ENCODE measurements at regions not wholly inside any gene's neighbourhood (a gene's known extent, or its start where the extent isn't known, plus 50 kb on each side); places are given as distances from the start of the nearest gene placed in this dataset.

- H3K56ac ChIP-seq (ENCODE audit: insufficient read length, low read depth, low read length) = no peak overlapping the region
- no peak overlapping the region for H3K14ac ChIP-seq (ENCODE audit: insufficient read depth, low read length)
- H4K20me1 ChIP-seq (ENCODE audit: control insufficient read depth, insufficient read depth, insufficient read length) = no peaks in the 10 kb centered on the region
- no peaks in the 10 kb centered on the region for H3K79me2 ChIP-seq (ENCODE audit: insufficient read depth, low read length)
- H3K4me1 Mint-ChIP-seq = no peaks in the 10 kb centered on the region
- no peak overlapping the region for H3K4me3 Mint-ChIP-seq
- H2BK12ac ChIP-seq (ENCODE audit: insufficient read length, low read depth, low read length) = no peak overlapping the region
- H4K8ac ChIP-seq (replicated peaks; ENCODE audit: insufficient read length, low read depth, low read length) = no peak overlapping the region
- no peak overlapping the region for H3T11ph ChIP-seq (ENCODE audit: low read length)
- H3K4me1 ChIP-seq (ENCODE audit: insufficient read depth, low read length) = no peaks in the 10 kb centered on the region
- no peak overlapping the region for H3K18ac ChIP-seq (ENCODE audit: insufficient read length, low read depth, low read length)
- H4K91ac ChIP-seq (ENCODE audit: insufficient read length, low read depth, low read length) = no peak overlapping the region
- no peak overlapping the region for H3K4me2 ChIP-seq (ENCODE audit: insufficient read depth, insufficient read length, low read length)
- no peaks in the 10 kb centered on the region for H3K23me2 ChIP-seq (ENCODE audit: insufficient read length, low read depth, low read length, poor library complexity, severe bottlenecking)
- WGBS (ENCODE audit: extremely low coverage, insufficient read length, low lambda C conversion rate) = no CpG with 5 or more reads among the region's 2 CpGs
- H3K27ac ChIP-seq (ENCODE audit: insufficient read length, low read depth, low read length) = no peak overlapping the region
- H3K4ac ChIP-seq (ENCODE audit: low read depth, low read length) = no peak overlapping the region
- no peak overlapping the region for H3K27ac Mint-ChIP-seq
- no peak overlapping the region for H3K23ac ChIP-seq (ENCODE audit: insufficient read length, low read depth, low read length)
- TF ChIP-seq CTCF (conservative IDR thresholded peaks at IDR 0.05) = no peak
- H3K27me3 ChIP-seq (ENCODE audit: insufficient read depth, low read length) = no peaks in the 10 kb centered on the region
- no peak overlapping the region for H2BK20ac ChIP-seq (ENCODE audit: low read depth, low read length, poor library complexity, severe bottlenecking)
- no peak overlapping the region for H2BK120ac ChIP-seq (ENCODE audit: low read depth, low read length, poor library complexity, severe bottlenecking)
- H3K9me3 ChIP-seq (ENCODE audit: control insufficient read depth, low read depth, low read length) = no peaks in the 10 kb centered on the region
- no peaks in the 10 kb centered on the region for H3K79me1 ChIP-seq (ENCODE audit: insufficient read depth, low read depth, low read length, poor library complexity, severe bottlenecking)
- H2BK15ac ChIP-seq (ENCODE audit: low read depth, low read length) = no peak overlapping the region
- DNase-seq = no peak
- H3K9me3 Mint-ChIP-seq = no peaks in the 10 kb centered on the region; a peak in 1 of 5 replicates
- no peak overlapping the region for H2BK5ac ChIP-seq (ENCODE audit: insufficient read length, low read length)
- H3K27me3 Mint-ChIP-seq (ENCODE audit: low read depth) = no peaks in the 10 kb centered on the region
- no peak overlapping the region for H4K5ac ChIP-seq (ENCODE audit: insufficient read length, low read depth, low read length)
- H2AFZ ChIP-seq (ENCODE audit: low read length) = no peak overlapping the region
- H3K9ac ChIP-seq (ENCODE audit: extremely low read depth, insufficient read length, low read length) = no peak overlapping the region
- no peaks in the 10 kb centered on the region for H3K36me3 Mint-ChIP-seq (ENCODE audit: insufficient read depth in 1 of 3, low read depth in 3 of 3)
- H2AK5ac ChIP-seq (ENCODE audit: insufficient read length, low read length) = no peak overlapping the region
These were observed 794.6 kb downstream of the TFAP2A start for GRCh38 chr6:9620263-9620662.

Measured in H9 (cell line).